T47D (cell line): ENCODE measurements at regions not wholly inside any gene's neighbourhood (a gene's known extent, or its start where the extent isn't known, plus 50 kb on each side); places are given as distances from the start of the nearest gene placed in this dataset.
"Not testable (repeated sequence)": the region's sequence is repeated elsewhere in the genome, so short reads cannot be mapped to it uniquely, and the experiment has no call there.

Source experiments
- DNase-seq, 2 experiments: peaks; one replicate each; pipeline versions ENCODE4 v3.0.0 to v3.0.0-alpha.2; 2011 to 2012; ENCODE audit warnings: low read depth in 1 of 2, low spot score in 1 of 2
- JUND ChIP-seq: IDR thresholded peaks from 2 replicates; pipeline ENCODE4 v1.6.1; 2012; ENCODE audit warnings: low read depth
- in situ Hi-C: cut with HindIII; loops from 2 replicates; pipeline ENCODE4 v1.10.0; 2016; ENCODE audit warnings: low sequenced_read_pairs, low pct_unique_long_range_greater_than_20kb

DNA sequence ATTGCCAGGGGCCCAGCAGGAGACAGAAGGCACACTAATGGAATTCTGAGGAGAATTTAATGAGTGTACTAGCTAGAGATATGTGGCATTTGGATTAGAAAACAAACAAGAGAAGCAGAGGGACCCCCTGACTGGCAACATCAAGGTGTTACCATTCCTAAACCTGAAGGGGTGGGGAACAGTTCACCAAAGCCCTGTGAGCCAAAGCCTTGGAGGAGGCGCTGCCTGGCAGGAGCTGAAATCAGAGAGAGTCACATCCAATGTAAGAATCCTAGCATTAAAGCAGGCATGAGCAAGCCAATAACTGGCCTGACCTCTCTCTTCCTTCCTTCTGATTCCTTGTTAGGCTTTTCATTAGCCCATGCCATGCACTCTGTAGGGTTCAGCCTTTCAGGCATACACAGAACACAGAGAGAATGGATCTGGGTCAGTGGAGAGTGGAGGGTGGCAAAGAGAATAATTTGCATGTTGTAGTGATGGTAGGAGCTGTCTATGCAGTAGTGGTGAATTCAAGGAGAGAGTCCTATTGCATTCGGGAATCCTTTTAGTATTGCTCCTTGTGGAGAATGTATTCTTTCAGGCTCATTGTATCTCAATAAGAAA is 367.2 kb upstream of the MAN1A1 start:
- in situ Hi-C loops: no loop called here
- no peak for TF ChIP-seq JUND

DNA sequence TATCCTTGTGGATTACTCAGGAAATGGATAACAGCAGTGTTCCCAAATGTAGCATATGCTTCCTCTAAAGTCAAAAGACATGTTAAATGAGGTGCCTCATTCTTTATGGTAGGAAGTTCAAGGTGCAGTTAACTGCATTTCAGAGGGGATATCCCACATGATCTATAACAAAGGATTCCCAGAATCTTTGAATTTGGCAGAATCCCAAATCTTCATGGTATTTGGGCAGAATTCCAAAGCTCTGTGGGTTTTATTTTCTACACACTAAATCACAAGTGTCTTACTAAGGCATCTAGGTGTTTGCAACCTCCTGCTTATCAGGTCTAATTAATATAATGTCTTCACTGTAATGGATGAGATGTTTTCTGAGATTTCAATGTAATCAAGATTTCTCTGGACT is 364.3 kb upstream of the MAN1A1 start:
- DNase-seq: no peak
- in situ Hi-C loops: no loop called here
- no peak for TF ChIP-seq JUND

More for the DNA sequence above, 367.2 kb upstream of the MAN1A1 start:
- DNase-seq: no peak

DNA sequence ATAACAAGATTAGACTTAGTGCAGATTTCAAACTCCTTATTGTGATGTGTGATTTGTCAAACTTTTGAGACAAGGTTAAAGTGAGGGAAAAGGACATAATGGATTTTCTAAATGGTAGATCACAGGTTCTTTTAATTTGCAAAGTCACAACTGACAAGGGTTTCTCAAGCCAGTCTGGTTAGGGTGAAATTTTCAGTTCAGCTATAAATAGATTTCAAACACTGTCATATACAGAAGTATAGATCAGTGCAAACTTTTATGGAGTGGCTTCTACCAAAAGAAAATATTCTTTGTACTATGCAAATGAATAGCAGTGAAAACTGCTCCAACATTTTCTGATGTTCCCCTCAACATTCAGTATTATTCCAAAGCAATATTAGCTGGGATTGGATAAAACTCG is 337.1 kb upstream of the MAN1A1 start:
- in situ Hi-C loops: no loop called here
- no peak for DNase-seq
- TF ChIP-seq JUND: no peak

DNA sequence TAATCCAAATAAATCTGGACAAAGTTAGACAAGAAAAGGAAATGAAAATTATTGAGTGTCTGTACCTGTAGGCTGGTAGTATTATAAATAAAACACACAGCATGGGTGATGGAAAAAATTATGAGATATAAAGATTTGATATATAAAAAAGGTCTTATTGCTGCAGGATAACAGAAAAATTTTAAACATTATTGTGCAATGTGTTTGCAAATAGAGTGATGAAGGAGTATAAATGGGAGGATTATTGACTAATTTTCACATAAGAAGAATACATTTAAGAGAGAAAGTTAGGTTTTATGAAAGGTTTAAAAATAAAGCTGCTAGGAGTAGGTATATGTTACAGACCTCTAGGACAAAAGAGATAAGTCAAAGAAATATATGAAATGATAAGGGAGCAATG is 336.7 kb upstream of the MAN1A1 start:
- TF ChIP-seq JUND: no peak
- DNase-seq: no peak
- in situ Hi-C loops: no loop called here

DNA sequence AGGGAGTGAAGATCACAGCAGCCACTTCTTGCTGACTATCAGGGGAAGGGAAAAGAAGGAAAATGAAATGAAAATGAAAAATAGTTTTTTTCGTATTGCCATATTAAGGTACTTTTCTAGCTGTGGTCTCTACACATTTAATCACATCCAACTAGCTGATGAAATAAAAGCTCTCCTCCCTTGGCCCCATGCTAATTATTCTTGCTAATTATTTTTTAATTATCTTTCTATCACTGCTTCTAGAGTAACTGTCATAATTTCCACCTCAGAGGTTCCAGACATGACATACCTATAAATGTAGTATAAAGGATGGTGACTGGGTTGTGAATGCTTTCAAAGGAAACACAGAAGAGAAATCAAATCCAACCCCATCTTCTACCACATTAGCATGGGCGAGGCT is 334.1 kb upstream of the MAN1A1 start:
- TF ChIP-seq JUND: no peak
- no peak for DNase-seq
- in situ Hi-C loops: no loop called here

DNA sequence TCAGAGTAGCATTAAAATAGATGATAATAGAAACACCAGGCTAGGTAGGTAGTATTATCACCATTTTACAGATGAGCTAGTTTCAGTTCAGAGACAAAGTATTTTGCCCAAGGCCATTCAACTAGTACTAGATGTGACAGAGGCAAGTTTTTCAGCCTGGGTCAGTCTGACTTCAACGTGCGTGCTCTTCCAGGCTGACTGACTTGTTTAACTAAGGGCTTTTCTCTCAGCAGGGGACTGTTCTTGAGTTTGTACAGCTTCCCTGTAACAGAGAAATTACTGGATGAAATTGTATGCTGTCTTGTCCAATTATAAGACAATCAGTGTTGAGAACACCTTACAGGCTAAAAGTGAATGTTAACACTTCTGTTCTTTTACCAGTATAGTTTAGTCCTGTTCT is 333.5 kb upstream of the MAN1A1 start:
- DNase-seq: peak; percentile 8 to 93
- TF ChIP-seq JUND: peak; percentile 34; the same call in 1 of the 2 replicates
- in situ Hi-C loops: no loop called here

DNA sequence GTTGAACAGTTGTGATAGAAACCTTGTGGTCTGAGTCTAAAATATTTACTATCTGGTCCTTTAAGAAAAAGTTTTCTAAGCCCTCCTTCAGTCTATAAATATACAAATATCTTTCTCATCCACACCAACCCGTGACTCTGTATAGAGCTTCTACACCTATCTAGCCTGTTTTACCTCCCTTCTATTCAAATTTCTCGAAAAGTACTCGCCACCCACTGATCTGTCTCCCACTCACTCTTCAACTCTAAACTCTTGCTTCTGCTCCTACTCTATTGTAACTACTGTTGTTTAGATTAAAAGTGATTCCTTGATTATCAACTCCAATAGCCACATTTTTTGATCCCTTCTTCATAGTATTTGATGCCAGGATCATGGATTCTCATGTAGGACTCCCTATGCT is 329.4 kb upstream of the MAN1A1 start:
- no peak for TF ChIP-seq JUND
- in situ Hi-C loops: no loop called here

DNA sequence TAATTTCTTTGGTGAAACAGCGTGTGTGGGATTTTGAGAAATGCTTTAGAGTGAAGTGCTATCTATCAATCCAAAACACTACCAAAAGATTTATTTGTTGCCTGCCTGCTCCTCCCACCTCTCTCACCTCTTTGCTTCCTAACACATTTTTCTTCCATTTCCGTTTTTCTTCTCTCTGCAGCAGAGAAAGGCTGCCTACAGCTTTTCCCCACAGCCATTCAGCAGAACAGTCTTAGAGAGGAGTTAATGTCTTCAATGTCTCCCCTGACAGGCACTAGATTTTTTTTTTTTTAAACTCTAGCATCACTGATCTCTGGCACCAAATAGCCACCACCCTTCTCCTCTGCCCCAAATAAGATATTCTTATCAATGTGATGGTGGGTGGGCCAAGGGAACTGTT is 327.8 kb upstream of the MAN1A1 start:
- no peak for DNase-seq
- no peak for TF ChIP-seq JUND
- in situ Hi-C loops: no loop called here

More for the DNA sequence above, 329.4 kb upstream of the MAN1A1 start:
- DNase-seq: no peak

DNA sequence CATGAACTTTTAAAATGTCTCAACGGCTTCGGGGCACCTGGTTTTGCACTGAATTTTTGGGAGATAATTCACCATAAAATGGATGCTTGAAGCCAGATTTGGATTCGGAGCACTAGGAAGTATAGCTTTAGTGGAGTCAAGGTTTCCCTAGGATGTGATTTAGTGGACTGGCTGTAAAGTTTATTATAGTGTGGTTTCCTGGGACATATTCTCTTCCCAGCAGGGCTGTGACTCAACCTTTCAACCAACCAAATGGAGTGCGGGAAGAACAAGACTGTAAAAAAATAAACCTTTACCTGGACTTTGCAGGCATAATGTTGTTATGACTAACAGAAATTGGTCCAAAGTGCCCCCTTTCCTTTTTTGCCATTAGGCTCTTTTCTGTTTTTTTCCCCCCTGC is 327.4 kb upstream of the MAN1A1 start:
- in situ Hi-C loops: no loop called here
- no peak for DNase-seq
- TF ChIP-seq JUND: no peak

DNA sequence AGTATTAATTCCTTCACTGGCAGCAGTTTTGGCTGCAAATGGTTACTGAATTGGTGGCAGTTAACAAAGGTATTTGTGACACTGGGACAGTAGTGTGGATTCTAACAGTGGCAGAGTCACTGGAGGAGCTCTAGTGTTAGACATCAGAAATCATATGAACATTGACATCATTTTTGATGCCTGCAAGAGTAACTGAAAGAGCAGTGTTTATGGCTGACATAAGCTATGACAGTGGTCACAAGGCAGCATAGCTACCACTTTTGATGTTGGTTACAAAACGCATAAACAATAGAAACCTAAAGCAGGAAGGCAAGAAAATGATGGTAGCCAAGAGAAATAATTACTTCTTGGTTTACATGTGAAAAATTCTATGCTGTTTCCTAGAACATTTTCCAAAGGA is 326.7 kb upstream of the MAN1A1 start:
- in situ Hi-C loops: no loop called here
- no peak for DNase-seq
- no peak for TF ChIP-seq JUND

DNA sequence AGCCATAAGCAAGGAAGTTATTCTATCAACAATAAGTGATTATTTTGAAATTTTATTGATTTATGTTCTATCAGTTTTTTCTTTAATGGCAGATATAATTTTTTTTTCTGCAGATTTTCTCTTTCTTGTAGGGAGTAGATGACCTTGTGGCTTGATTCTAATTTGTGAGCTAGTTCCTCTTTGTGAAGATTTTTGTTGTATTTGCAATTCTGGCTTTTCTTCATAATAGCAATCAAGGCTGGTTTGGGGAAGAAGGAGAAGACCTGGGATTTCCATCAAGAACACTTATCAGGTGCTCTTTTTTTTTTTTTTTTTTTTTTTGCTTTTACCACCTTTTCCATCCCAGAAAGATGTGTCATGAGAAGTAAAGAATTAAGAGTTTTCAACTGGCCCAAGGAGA is 324.2 kb upstream of the MAN1A1 start:
- TF ChIP-seq JUND: no peak
- in situ Hi-C loops: no loop called here
- DNase-seq: no peak

DNA sequence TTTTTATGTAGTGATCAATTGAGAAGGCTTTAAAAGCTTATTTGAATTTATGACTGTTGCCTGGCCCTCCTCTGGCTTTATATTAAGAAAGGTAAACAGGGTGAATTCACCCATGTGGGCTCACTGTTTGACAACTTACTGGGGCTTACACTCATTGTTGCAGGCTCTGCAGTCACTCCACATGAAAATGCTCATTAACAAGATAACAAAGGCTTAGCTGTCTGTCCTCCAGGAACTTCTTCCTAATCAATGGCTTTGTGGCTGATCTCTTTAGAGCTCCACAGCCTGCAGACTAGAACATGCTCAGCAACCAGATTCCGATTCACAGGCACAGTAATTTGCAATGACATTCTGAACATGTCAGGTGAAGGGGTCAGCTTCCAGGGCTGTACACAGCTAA is 323.2 kb upstream of the MAN1A1 start:
- TF ChIP-seq JUND: no peak
- DNase-seq: no peak
- in situ Hi-C loops: no loop called here

DNA sequence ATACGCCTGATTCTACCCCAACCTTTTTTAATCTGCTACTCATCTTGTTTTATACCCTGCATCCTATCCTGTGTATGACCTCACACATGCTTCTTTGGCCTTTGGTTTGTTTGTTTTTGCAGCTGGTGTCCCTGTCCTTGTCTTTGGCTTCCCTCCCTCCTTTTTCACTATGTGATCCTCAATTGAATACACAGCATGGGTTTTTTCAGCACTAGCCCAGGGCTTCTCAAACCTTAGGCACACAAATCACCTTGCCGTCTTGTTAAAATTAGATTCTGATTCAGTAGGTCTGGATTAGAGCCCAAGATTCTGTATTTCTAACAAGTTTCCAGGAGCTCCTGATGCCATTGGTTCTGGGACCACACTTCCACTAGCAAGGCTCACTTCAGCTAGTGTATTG is 321.5 kb upstream of the MAN1A1 start:
- no peak for DNase-seq
- in situ Hi-C loops: no loop called here

DNA sequence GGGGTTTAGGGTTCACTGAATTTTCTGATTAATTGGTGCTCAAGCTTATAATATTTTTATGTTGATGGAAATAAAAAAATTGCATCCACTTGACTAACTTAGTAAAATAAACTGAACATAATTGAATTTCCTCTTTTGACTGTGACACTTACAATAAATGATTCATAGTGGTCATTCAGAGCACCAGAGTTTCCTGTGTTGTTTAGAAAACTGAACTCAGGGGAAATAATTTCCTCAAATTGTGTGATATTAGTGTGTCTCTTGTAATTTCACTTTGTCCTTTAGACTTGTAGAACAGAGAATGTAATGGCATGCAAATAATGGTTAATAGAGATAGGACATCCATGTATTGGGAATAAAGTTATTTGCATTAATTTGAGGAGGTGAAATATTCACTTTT is 319.7 kb upstream of the MAN1A1 start:
- no peak for TF ChIP-seq JUND
- in situ Hi-C loops: no loop called here
- DNase-seq: no peak

More for the DNA sequence above, 321.5 kb upstream of the MAN1A1 start:
- no peak for TF ChIP-seq JUND

DNA sequence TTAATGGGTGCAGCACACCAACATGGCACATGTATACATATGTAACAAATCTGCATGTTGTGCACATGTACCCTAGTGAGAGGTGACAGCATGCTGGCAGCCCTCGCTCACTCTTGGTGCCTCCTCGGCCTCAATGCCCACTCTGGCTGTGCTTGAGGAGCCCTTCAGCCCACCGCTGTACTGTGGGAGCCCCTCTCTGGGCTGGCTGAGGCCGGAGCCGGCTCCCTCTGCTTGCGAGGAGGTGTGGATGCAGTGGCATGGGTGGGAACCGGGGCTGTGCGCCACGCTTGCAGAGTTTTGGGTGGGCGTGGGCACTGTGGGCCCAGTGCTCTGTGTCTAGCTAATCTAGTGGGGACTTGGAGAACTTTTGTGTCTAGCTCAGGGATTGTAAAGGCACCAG is 315.9 kb upstream of the MAN1A1 start:
- DNase-seq: not testable (repeated sequence)

More for the DNA sequence above, 315.9 kb upstream of the MAN1A1 start:
- in situ Hi-C loops: not testable (repeated sequence)
